OCI-LY1 (cell line): ENCODE measurements at regions not wholly inside any gene's neighbourhood (a gene's known extent, or its start where the extent isn't known, plus 50 kb on each side); places are given as distances from the start of the nearest gene placed in this dataset.
"Not testable (repeated sequence)": the region's sequence is repeated elsewhere in the genome, so short reads cannot be mapped to it uniquely, and the experiment has no call there.

Source experiments
- H2AFZ ChIP-seq: fragments of 200-600 bp; sonication (generic), shearing (Covaris generic); 2 replicates; pipeline ENCODE4 v1.6.0; 2014; ENCODE audit warnings: antibody characterized with exemption, mild to moderate bottlenecking, low read length
- H3F3A ChIP-seq: fragments of 200-600 bp; sonication (generic), shearing (Covaris generic); 2 replicates; pipeline ENCODE4 v1.6.0; 2014; ENCODE audit warnings: mild to moderate bottlenecking, antibody characterized with exemption, low read length, moderate library complexity; ENCODE audit not compliant: insufficient read depth
- H3K27ac ChIP-seq: fragments of 200-600 bp; sonication (generic); 2 replicates; pipeline ENCODE4 v1.5.1; 2014; ENCODE audit warnings: low read length, mixed run types, mild to moderate bottlenecking, low read depth; ENCODE audit not compliant: poor library complexity, severe bottlenecking
- H3K27me3 ChIP-seq: fragments of 200-600 bp; sonication (generic); 2 replicates; pipeline ENCODE4 v1.6.0; 2014; ENCODE audit warnings: antibody characterized with exemption, mild to moderate bottlenecking, low read length, moderate library complexity; ENCODE audit not compliant: insufficient read depth
- H3K36me3 ChIP-seq: fragments of 200-600 bp; sonication (generic); 2 replicates; pipeline ENCODE4 v1.6.1; 2014; ENCODE audit warnings: mild to moderate bottlenecking, antibody characterized with exemption, low read length, moderate library complexity, mixed read lengths; ENCODE audit not compliant: insufficient read depth
- H3K4me1 ChIP-seq: fragments of 200-600 bp; sonication (generic); 2 replicates; pipeline ENCODE4 v1.5.1; 2014; ENCODE audit warnings: mild to moderate bottlenecking, low read length, moderate library complexity; ENCODE audit not compliant: insufficient read depth, severe bottlenecking
- H3K4me2 ChIP-seq: fragments of 200-600 bp; sonication (generic), shearing (Covaris generic); 2 replicates; pipeline ENCODE4 v1.6.1; 2014; ENCODE audit warnings: low read length
- H3K4me3 ChIP-seq: fragments of 200-600 bp; sonication (generic); 2 replicates; pipeline ENCODE4 v1.5.1; 2014; ENCODE audit warnings: low read length, low read depth, mild to moderate bottlenecking, mixed read lengths; ENCODE audit not compliant: poor library complexity, severe bottlenecking
- H3K79me2 ChIP-seq: fragments of 200-600 bp; shearing (Covaris generic); 2 replicates; pipeline ENCODE4 v1.6.1; 2016; ENCODE audit warnings: mixed run types, low read length, mixed read lengths; ENCODE audit not compliant: insufficient read depth
- H3K9ac ChIP-seq: fragments of 200-600 bp; sonication (generic), shearing (Covaris generic); 2 replicates; pipeline ENCODE4 v1.6.1; 2014; ENCODE audit warnings: mild to moderate bottlenecking, low read length, mixed read lengths
- H3K9me2 ChIP-seq: fragments of 200-600 bp; sonication (generic), shearing (Covaris generic); 2 replicates; pipeline ENCODE4 v1.6.1; 2014; ENCODE audit warnings: low read depth, mild to moderate bottlenecking, low read length, mixed read lengths
- H3K9me3 ChIP-seq: fragments of 200-600 bp; shearing (Covaris generic); 2 replicates; pipeline ENCODE4 v1.6.1; 2014; ENCODE audit warnings: low read length, mixed read lengths
- H4K20me1 ChIP-seq: fragments of 200-600 bp; sonication (generic), shearing (Covaris generic); 2 replicates; pipeline ENCODE4 v1.6.0; 2016; ENCODE audit warnings: mild to moderate bottlenecking, low read length; ENCODE audit not compliant: insufficient read depth
- CTCF ChIP-seq: fragments of 200-600 bp; sonication (generic), shearing (Covaris generic); IDR thresholded peaks from 2 replicates; pipeline ENCODE4 v1.5.1; 2017; ENCODE audit warnings: mild to moderate bottlenecking, antibody characterized with exemption, low read length, moderate library complexity, mixed read lengths
- EZH2 ChIP-seq: fragments of 200-600 bp; sonication (generic), shearing (Covaris generic); IDR thresholded peaks from 2 replicates; pipeline ENCODE4 v1.8.0; 2017; ENCODE audit warnings: borderline replicate concordance, mixed run types, mild to moderate bottlenecking, antibody characterized with exemption, low read length, moderate library complexity, mixed read lengths

- Histone ChIP-seq H4K20me1 (no peaks in the 10 kb centered on the region), H3K4me3 (no peak overlapping the region), H3K9me2 (no peaks in the 10 kb centered on the region), H3K27me3 (no peaks in the 10 kb centered on the region), H3K36me3 (no peaks in the 10 kb centered on the region), H3K4me2 (no peak overlapping the region), H3K9me3 (no peaks in the 10 kb centered on the region), H3F3A (no peaks in the 10 kb centered on the region), H3K4me1 (no peaks in the 10 kb centered on the region), H3K79me2 (no peaks in the 10 kb centered on the region; the same call in 1 of the 2 replicates), H3K9ac (no peak overlapping the region), H3K27ac (no peak overlapping the region), H2AFZ (no peak overlapping the region)
- TF ChIP-seq CTCF (no peak), EZH2 (no peak)
These were observed 818.7 kb downstream of the LTN1 start for GRCh38 chr21:28174006-28174405.

- no peaks in the 10 kb centered on the region for H4K20me1 ChIP-seq
- no peak overlapping the region for H2AFZ ChIP-seq
- no peaks in the 10 kb centered on the region for H3K4me1 ChIP-seq
- H3K4me3 ChIP-seq = no peak overlapping the region
- TF ChIP-seq EZH2 (no peak), CTCF (no peak)
- H3K36me3 ChIP-seq = no peaks in the 10 kb centered on the region
- H3K27me3 ChIP-seq = no peaks in the 10 kb centered on the region
- no peaks in the 10 kb centered on the region for H3K9me2 ChIP-seq
- no peak overlapping the region for H3K4me2 ChIP-seq
- no peak overlapping the region for H3K9ac ChIP-seq
- H3K9me3 ChIP-seq = no peaks in the 10 kb centered on the region
- no peak overlapping the region for H3K27ac ChIP-seq
- no peaks in the 10 kb centered on the region for H3F3A ChIP-seq
- H3K79me2 ChIP-seq = no peaks in the 10 kb centered on the region; the same call in 1 of the 2 replicates
These were observed 820.3 kb downstream of the LTN1 start for GRCh38 chr21:28172376-28172775.

- Histone ChIP-seq H3K4me1 (no peaks in the 10 kb centered on the region), H3K36me3 (no peaks in the 10 kb centered on the region), H3K9ac (no peak overlapping the region), H3K9me3 (no peaks in the 10 kb centered on the region), H3K9me2 (no peaks in the 10 kb centered on the region), H3K4me2 (no peak overlapping the region), H3K27me3 (no peaks in the 10 kb centered on the region), H4K20me1 (no peaks in the 10 kb centered on the region), H3F3A (no peaks in the 10 kb centered on the region), H3K27ac (no peak overlapping the region), H3K4me3 (no peak overlapping the region), H3K79me2 (no peaks in the 10 kb centered on the region; the same call in 1 of the 2 replicates), H2AFZ (no peak overlapping the region)
- TF ChIP-seq CTCF = no peak
- no peak for TF ChIP-seq EZH2
These were observed 825.3 kb downstream of the LTN1 start for GRCh38 chr21:28167366-28167765.

GRCh38 chr21:28164519-28164918 is 828.2 kb downstream of the LTN1 start:
- not testable (repeated sequence) for H3K4me3 ChIP-seq, H3F3A ChIP-seq, H3K27me3 ChIP-seq, H4K20me1 ChIP-seq, H2AFZ ChIP-seq, H3K4me2 ChIP-seq, H3K9me2 ChIP-seq, H3K9ac ChIP-seq, H3K36me3 ChIP-seq, H3K9me3 ChIP-seq, H3K4me1 ChIP-seq, H3K27ac ChIP-seq, H3K79me2 ChIP-seq

- H3K9me2 ChIP-seq, H2AFZ ChIP-seq, H3K4me2 ChIP-seq, H3K27me3 ChIP-seq, H3K9ac ChIP-seq, H3K79me2 ChIP-seq, H3K36me3 ChIP-seq, H3K4me3 ChIP-seq, H3F3A ChIP-seq, H3K9me3 ChIP-seq, H3K27ac ChIP-seq, H4K20me1 ChIP-seq, H3K4me1 ChIP-seq: not testable (repeated sequence)
These were observed 830.6 kb downstream of the LTN1 start for GRCh38 chr21:28162052-28162451.
